GM12878 (cell line): ENCODE measurements at regions not wholly inside any gene's neighbourhood (a gene's known extent, or its start where the extent isn't known, plus 50 kb on each side); places are given as distances from the start of the nearest gene placed in this dataset.

Experiments used
- ATAC-seq: fragments of 200-7000 bp; cut with Tn5 transposase; 3 replicates; pipeline ENCODE4 v1.9.1; 2020; ENCODE audit warnings: mild to moderate bottlenecking, moderate library complexity
- BruUV-seq: library from RNA; stranded (reverse); fragments of 400-500 nt; replicated peaks from 2 replicates; lab custom pipeline; 2021; lab: Mats Ljungman, UMichigan
- CTCF ChIA-PET: fragments of 300-600 bp; sonication (Branson Sonifier 250); formaldehyde crosslinking; extraction: SDS; loops from one replicate; lab custom pipeline; 2021; ENCODE audit warnings: inconsistent platforms; lab: Yijun Ruan, JAX
- POLR2A ChIA-PET: fragments of 350-600 bp; formaldehyde crosslinking; extraction: SDS; loops from one replicate; lab custom pipeline; 2021; ENCODE audit warnings: inconsistent platforms; lab: Charles Lee
- RAD21 ChIA-PET: fragments of 300-600 bp; sonication (Branson Sonifier 250); formaldehyde crosslinking; loops from one replicate; lab custom pipeline; 2023; ENCODE audit warnings: antibody characterized with exemption; ENCODE audit not compliant: unreplicated experiment; lab: Charles Lee
- SMC1A ChIA-PET: fragments of 300-600 bp; sonication (Branson Sonifier 250); formaldehyde crosslinking; loops from one replicate; lab custom pipeline; 2023; ENCODE audit not compliant: unreplicated experiment, uncharacterized antibody; lab: Charles Lee
- DNase-seq: peaks from one replicate; pipeline ENCODE4 v3.0.0-alpha.2; 2011; ENCODE audit warnings: low read depth, low spot score
- FAIRE-seq: peaks from 3 replicates; lab custom pipeline; 2011; peaks lifted over from hg19 to GRCh38; lab: Jason Lieb, UNC
- H2AFZ ChIP-seq: 2 replicates; pipeline ENCODE4 v1.6.0; 2011; ENCODE audit warnings: low read depth, low read length, control low read depth; ENCODE audit not compliant: control insufficient read depth
- H3K27ac ChIP-seq: 2 replicates; pipeline ENCODE4 v1.5.1; 2011; ENCODE audit warnings: control low read depth; ENCODE audit not compliant: control insufficient read depth, insufficient read depth
- H3K27me3 ChIP-seq, 2 experiments: replicated peaks in 1 of 2; 2 replicates each; pipeline versions ENCODE4 v1.6.0 to v1.6.1; 2011; ENCODE audit warnings: low read length in 1 of 2; ENCODE audit not compliant: control insufficient read depth in 2 of 2, insufficient read depth in 2 of 2
- H3K36me3 ChIP-seq, 2 experiments: 2 replicates each; pipeline ENCODE4 v1.5.1; 2011; ENCODE audit warnings: low read length in 1 of 2; ENCODE audit not compliant: control insufficient read depth in 2 of 2, insufficient read depth in 2 of 2
- H3K4me1 ChIP-seq: 2 replicates; pipeline ENCODE4 v1.6.1; 2011; ENCODE audit warnings: mild to moderate bottlenecking, low read length, moderate library complexity, mixed read lengths; ENCODE audit not compliant: control insufficient read depth, insufficient read depth
- H3K4me2 ChIP-seq: 2 replicates; pipeline ENCODE4 v1.6.0; 2011; ENCODE audit warnings: control low read depth; ENCODE audit not compliant: control insufficient read depth, insufficient read depth
- H3K4me3 ChIP-seq: fragments of 200-600 bp; sonication (generic); 2 replicates; pipeline ENCODE4 v1.5.1; 2016
- H3K79me2 ChIP-seq: 2 replicates; pipeline ENCODE4 v1.6.0; 2011; ENCODE audit warnings: low read length; ENCODE audit not compliant: control insufficient read depth, insufficient read depth
- H3K9ac ChIP-seq: 2 replicates; pipeline ENCODE4 v1.8.0; 2011; ENCODE audit warnings: low read length, control low read depth, mixed read lengths; ENCODE audit not compliant: control insufficient read depth, insufficient read depth
- H3K9me3 ChIP-seq: replicated peaks from 3 replicates; pipeline ENCODE4 v1.5.1; 2011; ENCODE audit warnings: mild to moderate bottlenecking, low read length; ENCODE audit not compliant: control insufficient read depth, insufficient read depth
- H4K20me1 ChIP-seq: 2 replicates; pipeline ENCODE4 v1.6.0; 2011; ENCODE audit not compliant: control insufficient read depth, insufficient read depth
- BACH1 ChIP-seq: fragments of 450-650 bp; IDR thresholded peaks from 2 replicates; pipeline ENCODE4 v1.6.1; 2017; ENCODE audit warnings: mild to moderate bottlenecking, borderline replicate concordance
- BMI1 ChIP-seq: fragments of 450-650 bp; IDR thresholded peaks from 2 replicates; pipeline ENCODE4 v1.6.1; 2016; ENCODE audit warnings: mild to moderate bottlenecking, moderate library complexity, borderline replicate concordance
- CHD2 ChIP-seq: IDR thresholded peaks from 2 replicates; pipeline ENCODE4 v1.6.1; 2011; ENCODE audit warnings: low read depth, low read length, improper control_type of control experiment, borderline replicate concordance
- HCFC1 ChIP-seq: fragments of 150-350 bp; IDR thresholded peaks from 2 replicates; pipeline ENCODE4 v1.6.1; 2014; ENCODE audit warnings: low read length
- MYB ChIP-seq: fragments of 150-350 bp; IDR thresholded peaks from 2 replicates; pipeline ENCODE4 v1.6.1; 2014; ENCODE audit warnings: mild to moderate bottlenecking, low read depth, low read length, borderline replicate concordance
- NFYA ChIP-seq: IDR thresholded peaks from 2 replicates; pipeline ENCODE4 v1.6.1; 2011; ENCODE audit warnings: low read depth, mild to moderate bottlenecking, low read length, improper control_type of control experiment, borderline replicate concordance
- PAX5 ChIP-seq: IDR thresholded peaks from 2 replicates; pipeline ENCODE4 v1.6.1; 2011; ENCODE audit warnings: low read depth, low read length, borderline replicate concordance
- ZNF207 ChIP-seq: fragments of 450-650 bp; IDR thresholded peaks from 2 replicates; pipeline ENCODE4 v1.6.1; 2014; ENCODE audit warnings: antibody characterized with exemption, mild to moderate bottlenecking, borderline replicate concordance
- WGBS: methylation state at CpG from one replicate; pipeline ENCODE4 v1.1.6; 2016; ENCODE audit warnings: low lambda C conversion rate; ENCODE audit not compliant: insufficient replicate concordance, insufficient coverage; ENCODE audit errors: missing lambda C conversion rate; 5-methylcytosine and 5-hydroxymethylcytosine counted together
- in situ Hi-C: fragments of 300-500 bp; cut with MboI; formaldehyde crosslinking; loops from 9 replicates; pipeline ENCODE4 v1.14.3; 2018; ENCODE audit warnings: mixed read lengths
- intact Hi-C: fragments of 100-400 bp; cut with micrococcal nuclease; formaldehyde crosslinking; loops from one replicate; pipeline ENCODE4 v1.14.2; 2022; ENCODE audit not compliant: unreplicated experiment
- TF ChIP-seq, protein P1 (sequence below): IDR thresholded peaks from 2 replicates; pipeline ENCODE4 v1.6.1; 2011; ENCODE audit warnings: borderline replicate concordance, low read depth, mild to moderate bottlenecking, moderate library complexity, low read length; ENCODE audit not compliant: insufficient read depth, poor library complexity, severe bottlenecking
- TF ChIP-seq, protein P2 (sequence below): IDR thresholded peaks from 2 replicates; pipeline ENCODE4 v1.6.1; 2011; ENCODE audit warnings: low read depth, low read length, improper control_type of control experiment, borderline replicate concordance
- TF ChIP-seq, protein P3 (sequence below): fragments of 450-650 bp; IDR thresholded peaks from 2 replicates; pipeline ENCODE4 v1.6.1; 2017; ENCODE audit warnings: low read depth, mild to moderate bottlenecking, moderate library complexity
- TF ChIP-seq, protein P4 (sequence below): fragments of 450-650 bp; formaldehyde crosslinking; IDR thresholded peaks from 2 replicates; pipeline ENCODE4 v1.4.0; 2022; ENCODE audit warnings: mild to moderate bottlenecking, moderate library complexity
- TF ChIP-seq, protein P5 (sequence below): fragments of 450-650 bp; formaldehyde crosslinking; IDR thresholded peaks from 2 replicates; pipeline ENCODE4 v1.4.0; 2020; ENCODE audit warnings: mild to moderate bottlenecking, moderate library complexity

DNA sequence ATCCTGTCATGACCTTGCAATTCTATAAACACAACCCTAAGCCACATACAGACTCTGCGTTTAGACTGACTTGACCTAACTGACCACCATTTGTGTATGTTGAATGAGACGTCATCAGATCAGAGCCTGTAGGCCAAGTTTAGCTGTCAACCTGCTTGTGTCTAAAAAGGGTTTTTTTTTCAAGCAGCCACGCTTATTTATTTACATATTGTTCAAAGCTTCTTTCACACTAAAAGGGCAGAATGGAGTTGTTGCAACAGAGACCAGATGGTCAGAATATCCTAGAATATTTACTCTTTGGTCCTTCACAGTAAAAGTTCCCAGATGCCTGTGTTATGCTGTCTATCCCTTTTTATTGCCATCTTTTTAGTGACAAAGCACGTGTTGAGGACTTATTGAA lies 307.7 kb upstream of the SLC10A2 start:
- no peak overlapping the region for H2AFZ ChIP-seq
- FAIRE-seq (no peak), ATAC-seq (no peak), DNase-seq (no peak)
- H3K4me3 ChIP-seq = no peak overlapping the region
- H3K27me3 ChIP-seq = no peaks in the 10 kb centered on the region
- intact Hi-C loops = no loop called here
- H3K9me3 ChIP-seq = no peaks in the 10 kb centered on the region
- SMC1A ChIA-PET = no interaction called here
- RAD21 ChIA-PET = no interaction called here
- H3K27ac ChIP-seq = no peak overlapping the region
- CTCF ChIA-PET = no interaction called here
- 24% methylated on average over 4 of the region's 4 CpGs for WGBS
- no peak overlapping the region for H3K9ac ChIP-seq
- no TSS peak for BruUV-seq
- H3K4me2 ChIP-seq = no peak overlapping the region
- no peaks in the 10 kb centered on the region for H4K20me1 ChIP-seq
- in situ Hi-C loops = no loop called here
- H3K36me3 ChIP-seq = no peaks in the 10 kb centered on the region
- H3K4me1 ChIP-seq = no peaks in the 10 kb centered on the region
- no peaks in the 10 kb centered on the region for H3K79me2 ChIP-seq
- POLR2A ChIA-PET = interaction anchor here (0.6 kb wide), 1 partner anchor 9 kb away, joined by 3 read pairs; no protein-coding TSS in a partner anchor
- TF ChIP-seq CHD2 (no peak), PAX5 (no peak), MYB (no peak), NFYA (no peak), ZNF207 (no peak), HCFC1 (no peak), BMI1 (no peak), BACH1 (no peak)
- TF ChIP-seq, protein P1, sequence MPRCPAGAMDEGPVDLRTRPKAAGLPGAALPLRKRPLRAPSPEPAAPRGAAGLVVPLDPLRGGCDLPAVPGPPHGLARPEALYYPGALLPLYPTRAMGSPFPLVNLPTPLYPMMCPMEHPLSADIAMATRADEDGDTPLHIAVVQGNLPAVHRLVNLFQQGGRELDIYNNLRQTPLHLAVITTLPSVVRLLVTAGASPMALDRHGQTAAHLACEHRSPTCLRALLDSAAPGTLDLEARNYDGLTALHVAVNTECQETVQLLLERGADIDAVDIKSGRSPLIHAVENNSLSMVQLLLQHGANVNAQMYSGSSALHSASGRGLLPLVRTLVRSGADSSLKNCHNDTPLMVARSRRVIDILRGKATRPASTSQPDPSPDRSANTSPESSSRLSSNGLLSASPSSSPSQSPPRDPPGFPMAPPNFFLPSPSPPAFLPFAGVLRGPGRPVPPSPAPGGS = no peak
- TF ChIP-seq, protein P2, sequence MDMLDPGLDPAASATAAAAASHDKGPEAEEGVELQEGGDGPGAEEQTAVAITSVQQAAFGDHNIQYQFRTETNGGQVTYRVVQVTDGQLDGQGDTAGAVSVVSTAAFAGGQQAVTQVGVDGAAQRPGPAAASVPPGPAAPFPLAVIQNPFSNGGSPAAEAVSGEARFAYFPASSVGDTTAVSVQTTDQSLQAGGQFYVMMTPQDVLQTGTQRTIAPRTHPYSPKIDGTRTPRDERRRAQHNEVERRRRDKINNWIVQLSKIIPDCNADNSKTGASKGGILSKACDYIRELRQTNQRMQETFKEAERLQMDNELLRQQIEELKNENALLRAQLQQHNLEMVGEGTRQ = no peak
- TF ChIP-seq, protein P3, sequence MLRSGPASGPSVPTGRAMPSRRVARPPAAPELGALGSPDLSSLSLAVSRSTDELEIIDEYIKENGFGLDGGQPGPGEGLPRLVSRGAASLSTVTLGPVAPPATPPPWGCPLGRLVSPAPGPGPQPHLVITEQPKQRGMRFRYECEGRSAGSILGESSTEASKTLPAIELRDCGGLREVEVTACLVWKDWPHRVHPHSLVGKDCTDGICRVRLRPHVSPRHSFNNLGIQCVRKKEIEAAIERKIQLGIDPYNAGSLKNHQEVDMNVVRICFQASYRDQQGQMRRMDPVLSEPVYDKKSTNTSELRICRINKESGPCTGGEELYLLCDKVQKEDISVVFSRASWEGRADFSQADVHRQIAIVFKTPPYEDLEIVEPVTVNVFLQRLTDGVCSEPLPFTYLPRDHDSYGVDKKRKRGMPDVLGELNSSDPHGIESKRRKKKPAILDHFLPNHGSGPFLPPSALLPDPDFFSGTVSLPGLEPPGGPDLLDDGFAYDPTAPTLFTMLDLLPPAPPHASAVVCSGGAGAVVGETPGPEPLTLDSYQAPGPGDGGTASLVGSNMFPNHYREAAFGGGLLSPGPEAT = no peak
- TF ChIP-seq, protein P4, sequence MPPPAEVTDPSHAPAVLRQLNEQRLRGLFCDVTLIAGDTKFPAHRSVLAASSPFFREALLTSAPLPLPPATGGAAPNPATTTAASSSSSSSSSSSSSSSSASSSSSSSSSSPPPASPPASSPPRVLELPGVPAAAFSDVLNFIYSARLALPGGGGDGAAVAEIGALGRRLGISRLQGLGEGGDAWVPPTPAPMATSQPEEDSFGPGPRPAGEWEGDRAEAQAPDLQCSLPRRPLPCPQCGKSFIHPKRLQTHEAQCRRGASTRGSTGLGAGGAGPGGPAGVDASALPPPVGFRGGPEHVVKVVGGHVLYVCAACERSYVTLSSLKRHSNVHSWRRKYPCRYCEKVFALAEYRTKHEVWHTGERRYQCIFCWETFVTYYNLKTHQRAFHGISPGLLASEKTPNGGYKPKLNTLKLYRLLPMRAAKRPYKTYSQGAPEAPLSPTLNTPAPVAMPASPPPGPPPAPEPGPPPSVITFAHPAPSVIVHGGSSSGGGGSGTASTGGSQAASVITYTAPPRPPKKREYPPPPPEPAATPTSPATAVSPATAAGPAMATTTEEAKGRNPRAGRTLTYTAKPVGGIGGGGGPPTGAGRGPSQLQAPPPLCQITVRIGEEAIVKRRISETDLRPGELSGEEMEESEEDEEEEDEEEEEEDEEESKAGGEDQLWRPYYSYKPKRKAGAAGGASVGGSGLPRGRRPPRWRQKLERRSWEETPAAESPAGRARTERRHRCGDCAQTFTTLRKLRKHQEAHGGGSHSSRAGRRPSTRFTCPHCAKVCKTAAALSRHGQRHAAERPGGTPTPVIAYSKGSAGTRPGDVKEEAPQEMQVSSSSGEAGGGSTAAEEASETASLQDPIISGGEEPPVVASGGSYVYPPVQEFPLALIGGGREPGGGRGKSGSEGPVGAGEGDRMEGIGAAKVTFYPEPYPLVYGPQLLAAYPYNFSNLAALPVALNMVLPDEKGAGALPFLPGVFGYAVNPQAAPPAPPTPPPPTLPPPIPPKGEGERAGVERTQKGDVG (CRISPR knock-in tag) = no peak
- TF ChIP-seq, protein P5, sequence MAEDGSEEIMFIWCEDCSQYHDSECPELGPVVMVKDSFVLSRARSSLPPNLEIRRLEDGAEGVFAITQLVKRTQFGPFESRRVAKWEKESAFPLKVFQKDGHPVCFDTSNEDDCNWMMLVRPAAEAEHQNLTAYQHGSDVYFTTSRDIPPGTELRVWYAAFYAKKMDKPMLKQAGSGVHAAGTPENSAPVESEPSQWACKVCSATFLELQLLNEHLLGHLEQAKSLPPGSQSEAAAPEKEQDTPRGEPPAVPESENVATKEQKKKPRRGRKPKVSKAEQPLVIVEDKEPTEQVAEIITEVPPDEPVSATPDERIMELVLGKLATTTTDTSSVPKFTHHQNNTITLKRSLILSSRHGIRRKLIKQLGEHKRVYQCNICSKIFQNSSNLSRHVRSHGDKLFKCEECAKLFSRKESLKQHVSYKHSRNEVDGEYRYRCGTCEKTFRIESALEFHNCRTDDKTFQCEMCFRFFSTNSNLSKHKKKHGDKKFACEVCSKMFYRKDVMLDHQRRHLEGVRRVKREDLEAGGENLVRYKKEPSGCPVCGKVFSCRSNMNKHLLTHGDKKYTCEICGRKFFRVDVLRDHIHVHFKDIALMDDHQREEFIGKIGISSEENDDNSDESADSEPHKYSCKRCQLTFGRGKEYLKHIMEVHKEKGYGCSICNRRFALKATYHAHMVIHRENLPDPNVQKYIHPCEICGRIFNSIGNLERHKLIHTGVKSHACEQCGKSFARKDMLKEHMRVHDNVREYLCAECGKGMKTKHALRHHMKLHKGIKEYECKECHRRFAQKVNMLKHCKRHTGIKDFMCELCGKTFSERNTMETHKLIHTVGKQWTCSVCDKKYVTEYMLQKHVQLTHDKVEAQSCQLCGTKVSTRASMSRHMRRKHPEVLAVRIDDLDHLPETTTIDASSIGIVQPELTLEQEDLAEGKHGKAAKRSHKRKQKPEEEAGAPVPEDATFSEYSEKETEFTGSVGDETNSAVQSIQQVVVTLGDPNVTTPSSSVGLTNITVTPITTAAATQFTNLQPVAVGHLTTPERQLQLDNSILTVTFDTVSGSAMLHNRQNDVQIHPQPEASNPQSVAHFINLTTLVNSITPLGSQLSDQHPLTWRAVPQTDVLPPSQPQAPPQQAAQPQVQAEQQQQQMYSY (CRISPR knock-in tag) = no peak
